Endothelial cell of umbilical vein (primary cell): ENCODE measurements at regions not wholly inside any gene's neighbourhood (a gene's known extent, or its start where the extent isn't known, plus 50 kb on each side); places are given as distances from the start of the nearest gene placed in this dataset.

Source experiments
- CTCF ChIP-seq, 2 donors: IDR thresholded peaks; 1 replicate in 1 of 2; 2 replicates in 1 of 2; pipeline ENCODE4 v1.5.1; 2011; ENCODE audit warnings: low read length in 2 of 2, mild to moderate bottlenecking in 2 of 2, moderate library complexity in 2 of 2, control low read depth in 1 of 2, inconsistent platforms in 1 of 2, low read depth in 1 of 2; ENCODE audit not compliant: insufficient read depth in 1 of 2; ENCODE audit errors: extremely low read depth in 1 of 2
- EZH2 ChIP-seq: IDR thresholded peaks from 2 replicates; pipeline ENCODE4 v1.6.1; 2012; ENCODE audit warnings: borderline replicate concordance, low read depth, mild to moderate bottlenecking, moderate library complexity, low read length, inconsistent platforms; ENCODE audit not compliant: severe bottlenecking
- GATA2 ChIP-seq: IDR thresholded peaks from 2 replicates; pipeline ENCODE4 v1.7.0; 2011; ENCODE audit warnings: low read depth, mild to moderate bottlenecking, moderate library complexity, mixed read lengths, low read length; ENCODE audit not compliant: insufficient read length, insufficient read depth
- JUN ChIP-seq: IDR thresholded peaks from 2 replicates; pipeline ENCODE4 v1.6.1; 2011; ENCODE audit warnings: borderline replicate concordance, low read depth; ENCODE audit not compliant: insufficient read length, insufficient read depth
- MYC ChIP-seq: IDR thresholded peaks from one replicate; pipeline ENCODE4 v1.6.1; 2011; ENCODE audit warnings: mild to moderate bottlenecking, low read depth, low read length
- POLR2A ChIP-seq: IDR thresholded peaks from 2 replicates; pipeline ENCODE4 v1.6.1; 2012; ENCODE audit warnings: low read depth, mild to moderate bottlenecking, control low read depth, low read length
- POLR2AphosphoS5 ChIP-seq: IDR thresholded peaks from 2 replicates; pipeline ENCODE4 v1.6.1; 2012; ENCODE audit warnings: low read depth, mild to moderate bottlenecking, control low read depth, low read length, moderate library complexity; ENCODE audit not compliant: insufficient read depth
- TF ChIP-seq, protein P1 (sequence below): IDR thresholded peaks from 2 replicates; pipeline ENCODE4 v1.6.1; 2011; ENCODE audit not compliant: insufficient read depth, insufficient read length

DNA sequence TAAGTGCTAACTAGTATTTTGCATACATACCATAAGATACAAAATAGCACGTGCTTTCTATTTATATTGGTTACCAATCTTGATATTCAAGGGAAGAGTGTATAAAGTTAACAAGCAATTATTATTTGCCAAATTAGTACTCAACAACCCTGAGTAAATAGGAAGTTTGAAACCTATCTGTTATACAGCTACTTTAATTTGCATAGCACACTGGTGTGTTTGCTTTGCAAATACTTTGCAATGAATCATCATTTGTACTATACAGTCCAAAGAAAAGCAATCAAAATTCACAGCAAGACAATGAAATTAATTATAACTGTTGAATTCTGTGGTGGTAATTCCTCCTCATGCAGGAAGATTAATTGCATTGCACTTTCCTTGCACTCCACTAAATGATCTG is 469.1 kb downstream of the PRKD1 start:
- TF ChIP-seq EZH2 (no peak), POLR2A (no peak), CTCF (IDR thresholded peaks at IDR 0.05; ENCODE audit: extremely low read depth in 1 of 2, insufficient read depth in 1 of 2, low read depth in 1 of 2, low read length in 2 of 2) (no peak), POLR2AphosphoS5 (no peak), JUN (no peak), GATA2 (no peak), MYC (no peak)
- TF ChIP-seq, protein P1, sequence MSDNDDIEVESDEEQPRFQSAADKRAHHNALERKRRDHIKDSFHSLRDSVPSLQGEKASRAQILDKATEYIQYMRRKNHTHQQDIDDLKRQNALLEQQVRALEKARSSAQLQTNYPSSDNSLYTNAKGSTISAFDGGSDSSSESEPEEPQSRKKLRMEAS: no peak
